HPDE6-E6E7 (cell line): ENCODE measurements at regions not wholly inside any gene's neighbourhood (a gene's known extent, or its start where the extent isn't known, plus 50 kb on each side); places are given as distances from the start of the nearest gene placed in this dataset.

Source experiments
- DNase-seq: peaks from one replicate; pipeline ENCODE4 v3.0.0; 2011; ENCODE audit warnings: missing footprints; ENCODE audit errors: extremely low spot score

- no peak for DNase-seq
Measured at GRCh38 chr2:230642966-230643365, 69.7 kb upstream of the CAB39 start.

GRCh38 chr2:230643576-230644291 lies 68.9 kb upstream of the CAB39 start:
- DNase-seq: no peak

GRCh38 chr2:230644356-230644935 lies 68.2 kb upstream of the CAB39 start:
- DNase-seq: no peak

GRCh38 chr2:230648356-230648755 lies 64.3 kb upstream of the CAB39 start:
- DNase-seq: no peak

GRCh38 chr2:230650585-230651137 lies 62.0 kb upstream of the CAB39 start:
- no peak for DNase-seq

GRCh38 chr2:230654057-230654456 lies 58.6 kb upstream of the CAB39 start:
- DNase-seq: no peak

- no peak for DNase-seq
Measured at GRCh38 chr2:230657462-230657861, 55.2 kb upstream of the CAB39 start.

- no peak for DNase-seq
Measured at GRCh38 chr2:230657906-230658305, 54.7 kb upstream of the CAB39 start.

GRCh38 chr2:230658577-230658876 lies 54.1 kb upstream of the CAB39 start:
- no peak for DNase-seq

GRCh38 chr2:230658877-230659652 lies 53.6 kb upstream of the CAB39 start:
- no peak for DNase-seq

GRCh38 chr2:230660294-230661060 lies 52.2 kb upstream of the CAB39 start:
- no peak for DNase-seq

GRCh38 chr2:230661072-230661957 lies 51.3 kb upstream of the CAB39 start:
- DNase-seq: no peak
